AG04450 (cell line): ENCODE measurements at regions not wholly inside any gene's neighbourhood (a gene's known extent, or its start where the extent isn't known, plus 50 kb on each side); places are given as distances from the start of the nearest gene placed in this dataset.

Experiments
- CTCF ChIA-PET: fragments of 300-600, 350-600 bp; formaldehyde crosslinking; extraction: SDS; loops from one replicate; lab custom pipeline; 2022; ENCODE audit warnings: antibody characterized with exemption, inconsistent platforms; lab: Charles Lee
- POLR2A ChIA-PET: fragments of 350-600 bp; formaldehyde crosslinking; extraction: SDS; loops from one replicate; lab custom pipeline; 2021; ENCODE audit warnings: antibody characterized with exemption, inconsistent platforms; lab: Yijun Ruan, JAX
- DNase-seq: peaks from one replicate; pipeline ENCODE4 v3.0.0-alpha.2; 2011; ENCODE audit warnings: low read depth, low spot score
- H3K27ac ChIP-seq: one replicate; pipeline ENCODE4 v1.5.1; 2012; ENCODE audit warnings: low read depth, low read length, control low read depth
- H3K27me3 ChIP-seq: one replicate; pipeline ENCODE4 v1.6.0; 2012; ENCODE audit warnings: low read length; ENCODE audit not compliant: control insufficient read depth, insufficient read depth
- H3K4me3 ChIP-seq: 2 replicates; pipeline ENCODE4 v1.5.1; 2011; ENCODE audit warnings: mild to moderate bottlenecking, low read depth, low read length, control low read depth
- H3K9me3 ChIP-seq: 2 replicates; pipeline ENCODE4 v1.5.1; 2012; ENCODE audit warnings: low read length; ENCODE audit not compliant: control insufficient read depth, insufficient read depth
- CTCF ChIP-seq: IDR thresholded peaks from 2 replicates; pipeline ENCODE4 v1.5.1; 2011; ENCODE audit warnings: low read depth, low read length, control low read depth, inconsistent platforms

GRCh38 chr4:148813289-148813688 is 371.1 kb upstream of the NR3C2 start:
- H3K9me3 ChIP-seq = no peaks in the 10 kb centered on the region
- CTCF ChIA-PET = no interaction called here
- POLR2A ChIA-PET = no interaction called here
- H3K27ac ChIP-seq = no peak overlapping the region
- H3K4me3 ChIP-seq = no peak overlapping the region
- TF ChIP-seq CTCF = no peak
- H3K27me3 ChIP-seq = no peaks in the 10 kb centered on the region
- no peak for DNase-seq

GRCh38 chr4:148812101-148812500 is 369.9 kb upstream of the NR3C2 start:
- H3K27me3 ChIP-seq = no peaks in the 10 kb centered on the region
- ChIA-PET POLR2A (no interaction called here), CTCF (no interaction called here)
- H3K4me3 ChIP-seq = no peak overlapping the region
- TF ChIP-seq CTCF = no peak
- DNase-seq = no peak
- no peaks in the 10 kb centered on the region for H3K9me3 ChIP-seq
- H3K27ac ChIP-seq = no peak overlapping the region

GRCh38 chr4:148810461-148810860 is 368.2 kb upstream of the NR3C2 start:
- Histone ChIP-seq H3K4me3 (no peak overlapping the region), H3K27ac (no peak overlapping the region), H3K27me3 (no peaks in the 10 kb centered on the region), H3K9me3 (no peaks in the 10 kb centered on the region)
- no peak for TF ChIP-seq CTCF
- no peak for DNase-seq
- POLR2A ChIA-PET = no interaction called here
- CTCF ChIA-PET = no interaction called here

- no peak for DNase-seq
- CTCF ChIA-PET = no interaction called here
These were observed 366.2 kb upstream of the NR3C2 start for GRCh38 chr4:148808416-148808815.

GRCh38 chr4:148800940-148801339 is 358.7 kb upstream of the NR3C2 start:
- ChIA-PET POLR2A (no interaction called here), CTCF (no interaction called here)
- Histone ChIP-seq H3K27me3 (no peaks in the 10 kb centered on the region), H3K4me3 (no peak overlapping the region), H3K9me3 (no peaks in the 10 kb centered on the region), H3K27ac (no peak overlapping the region)
- no peak for TF ChIP-seq CTCF
- DNase-seq = no peak

More at GRCh38 chr4:148808416-148808815, 366.2 kb upstream of the NR3C2 start:
- POLR2A ChIA-PET = no interaction called here
- no peak for TF ChIP-seq CTCF
- no peaks in the 10 kb centered on the region for H3K27me3 ChIP-seq
- H3K9me3 ChIP-seq = no peaks in the 10 kb centered on the region
- H3K27ac ChIP-seq = no peak overlapping the region
- no peak overlapping the region for H3K4me3 ChIP-seq
